Sigmoid colon (tissue), 6 donors: ENCODE measurements at regions not wholly inside any gene's neighbourhood (a gene's known extent, or its start where the extent isn't known, plus 50 kb on each side); places are given as distances from the start of the nearest gene placed in this dataset.

Experiments used
- DNase-seq: peaks from one replicate; pipeline ENCODE4 v3.0.0-alpha.2; 2019
- H3K27ac ChIP-seq, 4 donors: fragments of 200-600 bp; sonication (generic); one replicate each; pipeline ENCODE4 v1.5.1; 2016 to 2019; ENCODE audit warnings: mild to moderate bottlenecking in 1 of 4
- H3K27me3 ChIP-seq, 3 donors: fragments of 200-600 bp; sonication (generic); one replicate each; pipeline ENCODE4 v1.5.1; 2019; ENCODE audit warnings: mild to moderate bottlenecking in 1 of 3
- H3K36me3 ChIP-seq, 4 donors: fragments of 200-600 bp; sonication (generic); one replicate each; pipeline ENCODE4 v1.5.1; 2016 to 2019
- H3K4me1 ChIP-seq, 4 donors: fragments of 200-600 bp; sonication (generic); one replicate each; pipeline ENCODE4 v1.5.1; 2017 to 2019
- H3K4me3 ChIP-seq, 4 donors: fragments of 200-600 bp; sonication (generic); one replicate each; pipeline ENCODE4 v1.5.1; 2017 to 2019; ENCODE audit warnings: mild to moderate bottlenecking in 2 of 4, moderate library complexity in 1 of 4
- H3K9me3 ChIP-seq, 4 donors: fragments of 200-600 bp in 3 of 4; sonication (generic) in 3 of 4; one replicate each; pipeline versions ENCODE4 v1.5.1 to v1.6.1; 2013 to 2019
- CTCF ChIP-seq, 4 experiments: fragments of 450-650 bp in 3 of 4; fragments of 200-600 bp in 1 of 4; IDR thresholded peaks; one replicate each; pipeline ENCODE4 v1.5.1; 2016 to 2019; ENCODE audit warnings: antibody characterized with exemption in 4 of 4, mild to moderate bottlenecking in 3 of 4, moderate library complexity in 2 of 4
- EP300 ChIP-seq, 4 donors: sonication (generic); formaldehyde crosslinking; IDR thresholded peaks; one replicate each; pipeline ENCODE4 v1.6.1; 2017; ENCODE audit warnings: antibody characterized with exemption in 4 of 4
- POLR2A ChIP-seq, 2 donors: fragments of 450-650 bp; IDR thresholded peaks; one replicate each; pipeline ENCODE4 v1.6.1; 2016; ENCODE audit warnings: antibody characterized with exemption in 2 of 2, mild to moderate bottlenecking in 2 of 2, moderate library complexity in 2 of 2
- POLR2AphosphoS5 ChIP-seq, 4 donors: sonication (generic); formaldehyde crosslinking; IDR thresholded peaks; one replicate each; pipeline ENCODE4 v1.6.1; 2017; ENCODE audit warnings: antibody characterized with exemption in 4 of 4
- whole genome bisulfite sequencing, 2 donors: extraction: QIAGEN DNeasy Blood & Tissue Kit; methylation state at CpG; one replicate each; pipeline ENCODE4 v1.1.7; 2013; 5-methylcytosine and 5-hydroxymethylcytosine counted together
- intact Hi-C: fragments of 100-400 bp; cut with DNase I; formaldehyde crosslinking; loops from one replicate; pipeline ENCODE4 v1.15.1; 2023
- donor health status: healthy with polysubstance abuse.
- donor health status: healthy.

- intact Hi-C loops, result no loop called here
- WGBS, 2 donors, result 25 to 50% methylated on average over 3 of the region's 3 CpGs
- H3K4me1 ChIP-seq, result no peaks in the 10 kb centered on the region
- DNase-seq, result no peak
- H3K36me3 ChIP-seq, result no peaks in the 10 kb centered on the region
- no peak overlapping the region for H3K4me3 ChIP-seq
- H3K27ac ChIP-seq, result no peak overlapping the region
- TF ChIP-seq POLR2AphosphoS5 (IDR thresholded peaks at IDR 0.05) (no peak), POLR2A (IDR thresholded peaks at IDR 0.05) (no peak), CTCF (IDR thresholded peaks at IDR 0.05) (no peak), EP300 (IDR thresholded peaks at IDR 0.05) (no peak)
- H3K9me3 ChIP-seq, result no peaks in the 10 kb centered on the region
- peaks cover 0 to 11% (median 2%) of the 10 kb centered on the region in 3 donors for H3K27me3 ChIP-seq
Measured at GRCh38 chr2:240220371-240220770, 79.9 kb upstream of the OTOS start.

- Histone ChIP-seq H3K36me3 (no peaks in the 10 kb centered on the region), H3K27ac (no peak overlapping the region), H3K4me3 (no peak overlapping the region), H3K4me1 (no peaks in the 10 kb centered on the region), H3K27me3 (peaks cover 0 to 21% (median 4%) of the 10 kb centered on the region in 3 donors), H3K9me3 (no peaks in the 10 kb centered on the region)
- TF ChIP-seq POLR2A (IDR thresholded peaks at IDR 0.05) (no peak), POLR2AphosphoS5 (IDR thresholded peaks at IDR 0.05) (no peak), CTCF (IDR thresholded peaks at IDR 0.05) (no peak), EP300 (IDR thresholded peaks at IDR 0.05) (no peak)
- peak; percentile 39 for DNase-seq
- intact Hi-C loops, result no loop called here
- WGBS, 2 donors, result 62 to 76% methylated on average over 7 of the region's 7 CpGs
Measured at GRCh38 chr2:240223631-240224030, 83.2 kb upstream of the OTOS start.

GRCh38 chr2:240224676-240225075 lies 84.2 kb upstream of the OTOS start:
- Histone ChIP-seq H3K4me1 (no peaks in the 10 kb centered on the region), H3K27ac (no peak overlapping the region), H3K27me3 (peaks cover 0 to 21% (median 4%) of the 10 kb centered on the region in 3 donors), H3K4me3 (no peak overlapping the region), H3K36me3 (no peaks in the 10 kb centered on the region), H3K9me3 (peaks cover 0 to 6% (median 3%) of the 10 kb centered on the region in 4 donors)
- no peak for DNase-seq
- WGBS, 2 donors, result 73 to 77% methylated on average over 5 of the region's 5 CpGs
- intact Hi-C loops, result no loop called here
- TF ChIP-seq EP300 (IDR thresholded peaks at IDR 0.05) (no peak), POLR2AphosphoS5 (IDR thresholded peaks at IDR 0.05) (no peak), POLR2A (IDR thresholded peaks at IDR 0.05) (no peak), CTCF (IDR thresholded peaks at IDR 0.05) (no peak)

- no peak for TF ChIP-seq EP300 (IDR thresholded peaks at IDR 0.05)
- no peak for TF ChIP-seq POLR2A (IDR thresholded peaks at IDR 0.05)
- no peak for TF ChIP-seq CTCF (IDR thresholded peaks at IDR 0.05)
- no peak for TF ChIP-seq POLR2AphosphoS5 (IDR thresholded peaks at IDR 0.05)
- peak; percentile 41 for DNase-seq
- Histone ChIP-seq H3K4me1 (no peaks in the 10 kb centered on the region), H3K36me3 (no peaks in the 10 kb centered on the region), H3K9me3 (peaks cover 0 to 6% (median 3%) of the 10 kb centered on the region in 4 donors), H3K27ac (no peak overlapping the region), H3K4me3 (no peak overlapping the region), H3K27me3 (peaks cover 0 to 21% (median 4%) of the 10 kb centered on the region in 3 donors)
- intact Hi-C loops, result no loop called here
- WGBS, 2 donors, result 50 to 75% methylated on average over 4 of the region's 4 CpGs
Measured at GRCh38 chr2:240225131-240225530, 84.7 kb upstream of the OTOS start.
